GM12878 (cell line): ENCODE measurements at regions not wholly inside any gene's neighbourhood (a gene's known extent, or its start where the extent isn't known, plus 50 kb on each side); places are given as distances from the start of the nearest gene placed in this dataset.

Source experiments
- ATAC-seq: fragments of 200-7000 bp; cut with Tn5 transposase; 3 replicates; pipeline ENCODE4 v1.9.1; 2020; ENCODE audit warnings: mild to moderate bottlenecking, moderate library complexity
- BruUV-seq: library from RNA; stranded (reverse); fragments of 400-500 nt; replicated peaks from 2 replicates; lab custom pipeline; 2021; lab: Mats Ljungman, UMichigan
- CTCF ChIA-PET: fragments of 300-600 bp; sonication (Branson Sonifier 250); formaldehyde crosslinking; extraction: SDS; loops from one replicate; lab custom pipeline; 2021; ENCODE audit warnings: inconsistent platforms; lab: Yijun Ruan, JAX
- POLR2A ChIA-PET: fragments of 350-600 bp; formaldehyde crosslinking; extraction: SDS; loops from one replicate; lab custom pipeline; 2021; ENCODE audit warnings: inconsistent platforms; lab: Charles Lee
- RAD21 ChIA-PET: fragments of 300-600 bp; sonication (Branson Sonifier 250); formaldehyde crosslinking; loops from one replicate; lab custom pipeline; 2023; ENCODE audit warnings: antibody characterized with exemption; ENCODE audit not compliant: unreplicated experiment; lab: Charles Lee
- SMC1A ChIA-PET: fragments of 300-600 bp; sonication (Branson Sonifier 250); formaldehyde crosslinking; loops from one replicate; lab custom pipeline; 2023; ENCODE audit not compliant: unreplicated experiment, uncharacterized antibody; lab: Charles Lee
- DNase-seq: peaks from one replicate; pipeline ENCODE4 v3.0.0-alpha.2; 2011; ENCODE audit warnings: low read depth, low spot score
- FAIRE-seq: peaks from 3 replicates; lab custom pipeline; 2011; peaks lifted over from hg19 to GRCh38; lab: Jason Lieb, UNC
- H2AFZ ChIP-seq: 2 replicates; pipeline ENCODE4 v1.6.0; 2011; ENCODE audit warnings: low read depth, low read length, control low read depth; ENCODE audit not compliant: control insufficient read depth
- H3K27ac ChIP-seq: 2 replicates; pipeline ENCODE4 v1.5.1; 2011; ENCODE audit warnings: control low read depth; ENCODE audit not compliant: control insufficient read depth, insufficient read depth
- H3K27me3 ChIP-seq, 2 experiments: replicated peaks in 1 of 2; 2 replicates each; pipeline versions ENCODE4 v1.6.0 to v1.6.1; 2011; ENCODE audit warnings: low read length in 1 of 2; ENCODE audit not compliant: control insufficient read depth in 2 of 2, insufficient read depth in 2 of 2
- H3K36me3 ChIP-seq, 2 experiments: 2 replicates each; pipeline ENCODE4 v1.5.1; 2011; ENCODE audit warnings: low read length in 1 of 2; ENCODE audit not compliant: control insufficient read depth in 2 of 2, insufficient read depth in 2 of 2
- H3K4me1 ChIP-seq: 2 replicates; pipeline ENCODE4 v1.6.1; 2011; ENCODE audit warnings: mild to moderate bottlenecking, low read length, moderate library complexity, mixed read lengths; ENCODE audit not compliant: control insufficient read depth, insufficient read depth
- H3K4me2 ChIP-seq: 2 replicates; pipeline ENCODE4 v1.6.0; 2011; ENCODE audit warnings: control low read depth; ENCODE audit not compliant: control insufficient read depth, insufficient read depth
- H3K4me3 ChIP-seq: fragments of 200-600 bp; sonication (generic); 2 replicates; pipeline ENCODE4 v1.5.1; 2016
- H3K79me2 ChIP-seq: 2 replicates; pipeline ENCODE4 v1.6.0; 2011; ENCODE audit warnings: low read length; ENCODE audit not compliant: control insufficient read depth, insufficient read depth
- H3K9ac ChIP-seq: 2 replicates; pipeline ENCODE4 v1.8.0; 2011; ENCODE audit warnings: low read length, control low read depth, mixed read lengths; ENCODE audit not compliant: control insufficient read depth, insufficient read depth
- H3K9me3 ChIP-seq: replicated peaks from 3 replicates; pipeline ENCODE4 v1.5.1; 2011; ENCODE audit warnings: mild to moderate bottlenecking, low read length; ENCODE audit not compliant: control insufficient read depth, insufficient read depth
- H4K20me1 ChIP-seq: 2 replicates; pipeline ENCODE4 v1.6.0; 2011; ENCODE audit not compliant: control insufficient read depth, insufficient read depth
- CBFB ChIP-seq: IDR thresholded peaks from 2 replicates; pipeline ENCODE4 v1.6.1; 2016; ENCODE audit warnings: antibody characterized with exemption, low read depth
- CHD4 ChIP-seq: fragments of 200-600 bp; sonication (generic); IDR thresholded peaks from 2 replicates; pipeline ENCODE4 v1.6.1; 2016; ENCODE audit warnings: mild to moderate bottlenecking
- HDAC2 ChIP-seq: fragments of 200-600 bp; sonication (generic); IDR thresholded peaks from 2 replicates; pipeline ENCODE4 v1.6.1; 2017
- HSF1 ChIP-seq: fragments of 150-350 bp; IDR thresholded peaks from 2 replicates; pipeline ENCODE4 v1.6.1; 2014; ENCODE audit warnings: mild to moderate bottlenecking, low read depth, low read length
- IKZF2 ChIP-seq, 2 experiments: fragments of 450-650 bp; IDR thresholded peaks; 2 replicates each; pipeline ENCODE4 v1.6.1; 2017; ENCODE audit warnings: mild to moderate bottlenecking in 2 of 2, moderate library complexity in 2 of 2
- JUNB ChIP-seq: IDR thresholded peaks from 2 replicates; pipeline ENCODE4 v1.6.1; 2016; ENCODE audit warnings: antibody characterized with exemption, mild to moderate bottlenecking
- MTA2 ChIP-seq: fragments of 450-650 bp; IDR thresholded peaks from 2 replicates; pipeline ENCODE4 v1.6.1; 2016; ENCODE audit warnings: low read depth, mild to moderate bottlenecking, moderate library complexity
- NR2F1 ChIP-seq: fragments of 450-650 bp; conservative IDR thresholded peaks from 2 replicates; pipeline ENCODE4 v1.6.1; 2017; ENCODE audit warnings: mild to moderate bottlenecking
- RELB ChIP-seq: fragments of 450-650 bp; IDR thresholded peaks from 2 replicates; pipeline ENCODE4 v1.6.1; 2017; ENCODE audit warnings: low read depth, mild to moderate bottlenecking, moderate library complexity
- RFX5 ChIP-seq: IDR thresholded peaks from 2 replicates; pipeline ENCODE4 v1.6.1; 2011; ENCODE audit warnings: low read depth, low read length, improper control_type of control experiment
- SUZ12 ChIP-seq: fragments of 200-600 bp; sonication (generic); IDR thresholded peaks from one replicate; pipeline ENCODE4 v1.6.1; 2018; ENCODE audit warnings: antibody characterized with exemption, mild to moderate bottlenecking; ENCODE audit not compliant: unreplicated experiment
- TCF12 ChIP-seq: IDR thresholded peaks from 2 replicates; pipeline ENCODE4 v1.6.1; 2011; ENCODE audit warnings: low read depth, mild to moderate bottlenecking, low read length
- ZNF274 ChIP-seq: IDR thresholded peaks from one replicate; pipeline ENCODE4 v1.8.0; 2011; ENCODE audit not compliant: insufficient read length, insufficient read depth
- WGBS: methylation state at CpG from one replicate; pipeline ENCODE4 v1.1.6; 2016; ENCODE audit warnings: low lambda C conversion rate; ENCODE audit not compliant: insufficient replicate concordance, insufficient coverage; ENCODE audit errors: missing lambda C conversion rate; 5-methylcytosine and 5-hydroxymethylcytosine counted together
- in situ Hi-C: fragments of 300-500 bp; cut with MboI; formaldehyde crosslinking; loops from 9 replicates; pipeline ENCODE4 v1.14.3; 2018; ENCODE audit warnings: mixed read lengths
- intact Hi-C: fragments of 100-400 bp; cut with micrococcal nuclease; formaldehyde crosslinking; loops from one replicate; pipeline ENCODE4 v1.14.2; 2022; ENCODE audit not compliant: unreplicated experiment
- TF ChIP-seq, protein P1 (sequence below): fragments of 450-650 bp; IDR thresholded peaks from 2 replicates; pipeline ENCODE4 v1.6.1; 2014; ENCODE audit warnings: mild to moderate bottlenecking

GRCh38 chr9:82196622-82197441, 208.3 kb downstream of the SPATA31D1 start:
- DNase-seq: no peak
- in situ Hi-C loops: no loop called here
- POLR2A ChIA-PET: no interaction called here
- intact Hi-C loops: no loop called here
- no TSS peak for BruUV-seq
- H3K4me2 ChIP-seq: no peak overlapping the region
- no peak overlapping the region for H3K27ac ChIP-seq
- SMC1A ChIA-PET: no interaction called here
- H3K36me3 ChIP-seq: no peaks in the 10 kb centered on the region
- H2AFZ ChIP-seq: no peak overlapping the region
- H3K27me3 ChIP-seq: no peaks in the 10 kb centered on the region
- no peaks in the 10 kb centered on the region for H3K4me1 ChIP-seq
- TF ChIP-seq MTA2 (no peak), NR2F1 (no peak), RFX5 (no peak)
- TF ChIP-seq, all 136 proteins: peak for 0
- ATAC-seq: no peak
- H3K9ac ChIP-seq: no peak overlapping the region
- CTCF ChIA-PET: no interaction called here
- H3K4me3 ChIP-seq: no peak overlapping the region
- H3K79me2 ChIP-seq: no peaks in the 10 kb centered on the region
- no peaks in the 10 kb centered on the region for H3K9me3 ChIP-seq
- FAIRE-seq: no peak
- RAD21 ChIA-PET: no interaction called here
- H4K20me1 ChIP-seq: no peaks in the 10 kb centered on the region

DNA sequence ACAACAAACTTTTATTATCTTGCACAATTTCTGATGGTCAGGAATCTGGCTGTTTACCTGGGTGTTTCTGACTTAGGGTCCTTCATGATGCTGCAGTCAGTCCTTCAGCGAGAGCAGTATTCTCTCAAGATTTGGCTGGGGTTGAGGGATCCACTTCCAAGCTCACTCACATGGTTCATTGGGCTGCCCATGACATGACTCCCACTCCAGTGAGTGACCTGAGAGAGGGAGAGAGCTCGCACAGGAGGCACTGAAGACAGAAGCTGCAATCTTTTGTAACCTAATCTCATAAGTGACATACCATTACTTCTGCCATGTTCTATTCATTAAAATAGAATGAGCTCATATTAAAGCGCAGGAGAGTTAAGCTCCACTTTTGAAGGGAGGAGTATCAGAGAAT, 212.6 kb downstream of the SPATA31D1 start:
- Histone ChIP-seq H2AFZ (no peak overlapping the region), H3K9me3 (no peaks in the 10 kb centered on the region), H3K4me2 (no peak overlapping the region), H3K4me3 (no peak overlapping the region), H3K27me3 (no peaks in the 10 kb centered on the region), H3K9ac (no peak overlapping the region), H4K20me1 (no peaks in the 10 kb centered on the region), H3K36me3 (no peaks in the 10 kb centered on the region), H3K79me2 (no peaks in the 10 kb centered on the region), H3K4me1 (no peaks in the 10 kb centered on the region), H3K27ac (no peak overlapping the region)
- ChIA-PET RAD21 (interaction anchor here (0.5 kb wide), 1 partner anchor 264 kb away, joined by 3 read pairs; no protein-coding TSS in a partner anchor), CTCF (no interaction called here), POLR2A (no interaction called here), SMC1A (interaction anchor here (0.6 kb wide), 1 partner anchor 23 kb away, joined by 3 read pairs; no protein-coding TSS in a partner anchor)
- ATAC-seq: no peak
- DNase-seq: no peak
- intact Hi-C loops: no loop called here
- WGBS: 58% methylated on average over 3 of the region's 3 CpGs
- in situ Hi-C loops: no loop called here
- no TSS peak for BruUV-seq
- FAIRE-seq: no peak
- TF ChIP-seq HDAC2 (no peak), JUNB (no peak), TCF12 (no peak), CBFB (no peak), ZNF274 (no peak), CHD4 (no peak), HSF1 (no peak), SUZ12 (no peak), RELB (no peak), IKZF2 (IDR thresholded peaks at IDR 0.05) (no peak)
- TF ChIP-seq, protein P1, sequence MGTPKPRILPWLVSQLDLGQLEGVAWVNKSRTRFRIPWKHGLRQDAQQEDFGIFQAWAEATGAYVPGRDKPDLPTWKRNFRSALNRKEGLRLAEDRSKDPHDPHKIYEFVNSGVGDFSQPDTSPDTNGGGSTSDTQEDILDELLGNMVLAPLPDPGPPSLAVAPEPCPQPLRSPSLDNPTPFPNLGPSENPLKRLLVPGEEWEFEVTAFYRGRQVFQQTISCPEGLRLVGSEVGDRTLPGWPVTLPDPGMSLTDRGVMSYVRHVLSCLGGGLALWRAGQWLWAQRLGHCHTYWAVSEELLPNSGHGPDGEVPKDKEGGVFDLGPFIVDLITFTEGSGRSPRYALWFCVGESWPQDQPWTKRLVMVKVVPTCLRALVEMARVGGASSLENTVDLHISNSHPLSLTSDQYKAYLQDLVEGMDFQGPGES: no peak
